ENCODE measurements at regions not wholly inside any gene's neighbourhood (a gene's known extent, or its start where the extent isn't known, plus 50 kb on each side); places are given as distances from the start of the nearest gene placed in this dataset.

GRCh38 chr20:51106011-51106410, 83.1 kb upstream of the KCNG1 start:
- no peak overlapping the region for H3K4me3 ChIP-seq (ENCODE audit: low read depth, low read length)
- DNase-seq (ENCODE audit: low read depth), result no peak
- TF ChIP-seq, protein P1, sequence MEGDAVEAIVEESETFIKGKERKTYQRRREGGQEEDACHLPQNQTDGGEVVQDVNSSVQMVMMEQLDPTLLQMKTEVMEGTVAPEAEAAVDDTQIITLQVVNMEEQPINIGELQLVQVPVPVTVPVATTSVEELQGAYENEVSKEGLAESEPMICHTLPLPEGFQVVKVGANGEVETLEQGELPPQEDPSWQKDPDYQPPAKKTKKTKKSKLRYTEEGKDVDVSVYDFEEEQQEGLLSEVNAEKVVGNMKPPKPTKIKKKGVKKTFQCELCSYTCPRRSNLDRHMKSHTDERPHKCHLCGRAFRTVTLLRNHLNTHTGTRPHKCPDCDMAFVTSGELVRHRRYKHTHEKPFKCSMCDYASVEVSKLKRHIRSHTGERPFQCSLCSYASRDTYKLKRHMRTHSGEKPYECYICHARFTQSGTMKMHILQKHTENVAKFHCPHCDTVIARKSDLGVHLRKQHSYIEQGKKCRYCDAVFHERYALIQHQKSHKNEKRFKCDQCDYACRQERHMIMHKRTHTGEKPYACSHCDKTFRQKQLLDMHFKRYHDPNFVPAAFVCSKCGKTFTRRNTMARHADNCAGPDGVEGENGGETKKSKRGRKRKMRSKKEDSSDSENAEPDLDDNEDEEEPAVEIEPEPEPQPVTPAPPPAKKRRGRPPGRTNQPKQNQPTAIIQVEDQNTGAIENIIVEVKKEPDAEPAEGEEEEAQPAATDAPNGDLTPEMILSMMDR (IDR thresholded peaks at IDR 0.05; ENCODE audit: insufficient read depth, low read depth, low read length, missing control alignments), result no peak

- DNase-seq (ENCODE audit: low read depth), result no peak
- H3K4me3 ChIP-seq (ENCODE audit: low read depth, low read length), result no peak overlapping the region
These were observed 82.3 kb upstream of the KCNG1 start for GRCh38 chr20:51104960-51105920.

DNA sequence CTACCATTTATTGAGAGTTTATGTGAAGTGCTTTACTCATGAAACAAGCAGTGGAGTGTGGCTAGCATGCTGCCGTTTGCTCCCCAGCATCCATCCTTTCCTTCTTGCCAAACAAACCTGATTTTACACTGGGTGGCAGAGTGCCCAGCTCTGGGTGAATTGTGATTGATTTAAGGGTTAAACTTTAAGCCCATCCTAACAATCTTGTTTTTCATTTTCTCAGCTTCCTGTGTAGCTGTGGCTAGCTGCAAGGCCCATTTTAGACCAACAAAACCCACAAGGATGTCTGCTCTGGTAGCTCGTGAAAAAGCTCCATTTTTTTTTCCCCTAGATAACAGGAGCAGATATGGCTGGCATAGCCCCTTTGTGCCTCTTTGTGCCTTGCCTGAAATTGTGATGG, 77.7 kb upstream of the KCNG1 start:
- TF ChIP-seq, protein P1 (IDR thresholded peaks at IDR 0.05; ENCODE audit: insufficient read depth, low read depth, low read length, missing control alignments), result no peak
- H3K4me3 ChIP-seq (ENCODE audit: low read depth, low read length), result no peak overlapping the region
- DNase-seq (ENCODE audit: low read depth), result peak; percentile 9

More at GRCh38 chr20:51104960-51105920, 82.3 kb upstream of the KCNG1 start:
- TF ChIP-seq, protein P1 (IDR thresholded peaks at IDR 0.05; ENCODE audit: insufficient read depth, low read depth, low read length, missing control alignments), result no peak

- TF ChIP-seq, protein P1 (IDR thresholded peaks at IDR 0.05; ENCODE audit: insufficient read depth, low read depth, low read length, missing control alignments), result no peak
- H3K4me3 ChIP-seq (ENCODE audit: low read depth, low read length), result no peak overlapping the region
- DNase-seq (ENCODE audit: low read depth), result no peak
These were observed 75.4 kb upstream of the KCNG1 start for GRCh38 chr20:51098284-51098810.

- no peak overlapping the region for H3K4me3 ChIP-seq (ENCODE audit: low read depth, low read length)
- TF ChIP-seq, protein P1 (IDR thresholded peaks at IDR 0.05; ENCODE audit: insufficient read depth, low read depth, low read length, missing control alignments), result no peak
- no peak for DNase-seq (ENCODE audit: low read depth)
These were observed 74.6 kb upstream of the KCNG1 start for GRCh38 chr20:51097351-51098120.

DNA sequence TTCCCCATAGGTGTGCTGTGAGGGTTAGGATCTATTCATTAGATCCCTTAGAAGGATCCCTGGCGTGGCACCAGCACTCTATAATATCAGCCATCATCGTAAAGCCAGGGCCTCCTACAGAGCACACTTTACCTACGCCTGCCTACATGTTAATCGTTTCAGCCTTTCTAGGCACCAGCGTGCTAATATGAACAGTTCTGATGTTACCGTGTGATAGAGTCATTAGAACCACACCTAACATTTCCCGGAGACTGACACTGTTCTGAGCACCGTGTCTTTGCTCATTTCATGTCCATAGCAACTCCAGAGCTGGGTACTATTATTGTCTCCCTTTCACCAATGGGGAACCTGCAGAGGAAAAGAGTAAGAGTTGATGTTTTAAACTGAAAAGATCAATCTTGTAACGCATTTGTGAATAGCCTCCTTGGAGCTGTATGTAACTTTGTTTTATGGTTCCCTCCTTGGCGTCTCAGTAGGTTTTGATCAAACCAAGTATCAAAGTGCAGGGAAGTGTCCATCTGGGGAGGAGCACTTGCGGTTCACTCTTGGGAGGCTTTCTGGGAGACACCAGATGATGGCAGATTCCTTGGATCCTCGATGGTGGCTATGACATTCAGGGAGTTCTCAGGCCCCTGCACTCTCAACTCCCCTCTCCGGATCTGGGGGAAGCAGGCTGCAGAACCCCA, 73.8 kb upstream of the KCNG1 start:
- no peak for DNase-seq (ENCODE audit: low read depth)

More for the DNA sequence above, 73.8 kb upstream of the KCNG1 start:
- TF ChIP-seq, protein P1 (IDR thresholded peaks at IDR 0.05; ENCODE audit: insufficient read depth, low read depth, low read length, missing control alignments), result no peak
- no peak overlapping the region for H3K4me3 ChIP-seq (ENCODE audit: low read depth, low read length)

Data from GM12865 (cell line).